ENCODE measurements at regions not wholly inside any gene's neighbourhood (a gene's known extent, or its start where the extent isn't known, plus 50 kb on each side); places are given as distances from the start of the nearest gene placed in this dataset.

DNA sequence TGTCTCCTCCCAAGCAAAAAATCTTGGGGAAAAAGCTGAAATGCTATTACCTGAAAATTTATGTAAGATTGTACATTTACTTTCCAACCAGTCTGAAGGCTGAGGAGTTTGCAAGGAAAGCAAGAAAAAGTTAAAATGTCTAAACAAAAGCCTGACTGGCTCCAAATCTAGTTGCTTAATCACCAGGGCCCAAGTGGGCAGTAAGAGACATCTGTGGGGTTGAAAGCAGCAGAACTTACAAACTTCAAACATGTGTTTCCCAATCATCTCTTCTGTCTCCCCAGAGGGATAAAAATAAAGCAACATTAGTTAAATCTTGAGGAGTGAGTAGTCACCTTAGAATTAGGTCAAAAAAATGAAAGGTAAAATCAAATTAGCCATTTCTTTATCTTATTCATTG, 98.6 kb downstream of the OGFRL1 start:
- no peaks in the 10 kb centered on the region for H3K9me3 ChIP-seq (ENCODE audit: control insufficient read depth, low read length)
- no peaks in the 10 kb centered on the region for H3K36me3 ChIP-seq (ENCODE audit: control insufficient read depth, insufficient read depth, low read length)
- no peak overlapping the region for H3K4me3 ChIP-seq (ENCODE audit: low read length)
- no peak overlapping the region for H3K9ac ChIP-seq (ENCODE audit: low read length)
- H3K27me3 ChIP-seq (ENCODE audit: control insufficient read depth, insufficient read depth, low read length), result no peaks in the 10 kb centered on the region
- H3K4me1 ChIP-seq (ENCODE audit: control insufficient read depth, insufficient read depth, low read length), result no peaks in the 10 kb centered on the region

DNA sequence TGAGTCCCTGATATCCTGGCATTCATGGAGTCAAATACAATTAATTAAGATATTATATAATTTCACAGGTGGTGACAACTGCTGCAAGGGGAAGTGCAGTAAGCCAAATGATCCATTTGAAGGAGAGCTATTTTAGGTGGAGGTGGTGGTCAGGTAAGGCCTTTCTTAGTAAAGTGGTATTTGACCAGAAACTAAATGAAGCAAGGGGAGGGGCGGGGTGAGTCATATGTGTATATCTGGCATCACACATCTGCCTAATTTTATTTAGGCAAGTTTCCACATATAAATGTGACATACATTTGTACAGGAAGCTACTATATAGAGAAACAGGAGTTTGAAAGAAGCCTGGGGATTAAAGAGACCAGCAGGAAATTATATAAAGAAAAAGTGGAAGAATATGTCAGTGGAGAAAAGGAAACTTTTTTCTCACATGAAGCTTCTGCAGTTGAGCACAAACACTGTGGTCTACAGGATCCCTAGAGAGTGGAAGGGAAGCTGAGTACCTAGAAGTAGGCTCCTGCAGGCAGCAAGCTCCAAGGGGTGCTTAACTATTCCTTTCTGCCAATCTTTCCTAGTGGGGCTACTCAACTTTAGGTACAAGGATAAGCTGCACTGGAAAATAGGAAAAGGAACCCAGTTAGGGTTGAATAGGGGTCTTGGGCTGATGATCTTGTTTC, 99.6 kb downstream of the OGFRL1 start:
- Histone ChIP-seq H3K4me1 (ENCODE audit: control insufficient read depth, insufficient read depth, low read length) (no peaks in the 10 kb centered on the region), H3K27me3 (ENCODE audit: control insufficient read depth, insufficient read depth, low read length) (no peaks in the 10 kb centered on the region), H3K4me3 (ENCODE audit: low read length) (no peak overlapping the region), H3K9me3 (ENCODE audit: control insufficient read depth, low read length) (no peaks in the 10 kb centered on the region), H3K9ac (ENCODE audit: low read length) (no peak overlapping the region), H3K36me3 (ENCODE audit: control insufficient read depth, insufficient read depth, low read length) (no peaks in the 10 kb centered on the region)

DNA sequence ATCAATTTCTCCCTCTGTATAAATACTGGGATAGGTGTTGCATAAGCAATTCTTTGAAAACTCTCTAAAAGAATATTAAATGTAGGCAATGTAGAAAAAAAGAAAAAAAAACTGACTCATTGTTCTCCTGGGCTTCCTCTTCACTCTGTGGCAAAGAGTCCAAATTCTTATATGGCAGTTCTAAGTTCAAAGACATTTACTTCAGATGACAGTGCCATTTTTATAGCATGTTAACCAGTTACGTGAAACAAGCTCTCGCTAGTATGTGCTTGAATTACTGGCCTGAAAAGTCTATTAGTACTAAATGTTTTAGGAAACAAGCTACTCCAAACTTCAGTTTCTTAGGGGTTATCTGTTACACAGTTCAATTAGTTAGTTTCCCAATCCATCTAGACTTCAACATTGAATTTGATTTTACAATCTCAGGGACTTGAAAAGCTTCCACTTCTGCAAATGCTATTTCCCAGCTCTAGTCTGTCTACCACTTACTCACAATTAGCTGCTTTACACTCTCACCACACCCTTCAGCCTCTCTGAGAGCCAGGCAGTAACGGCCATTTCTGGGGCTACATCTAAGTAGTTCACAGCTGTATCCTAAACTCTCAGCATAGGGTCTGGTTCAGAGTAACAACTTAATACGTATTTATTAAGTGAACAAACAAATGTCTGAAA, 100.4 kb downstream of the OGFRL1 start:
- H3K4me3 ChIP-seq (ENCODE audit: low read length), result no peak overlapping the region
- no peaks in the 10 kb centered on the region for H3K27me3 ChIP-seq (ENCODE audit: control insufficient read depth, insufficient read depth, low read length)
- H3K9me3 ChIP-seq (ENCODE audit: control insufficient read depth, low read length), result no peaks in the 10 kb centered on the region
- H3K36me3 ChIP-seq (ENCODE audit: control insufficient read depth, insufficient read depth, low read length), result no peaks in the 10 kb centered on the region
- H3K4me1 ChIP-seq (ENCODE audit: control insufficient read depth, insufficient read depth, low read length), result no peaks in the 10 kb centered on the region
- H3K9ac ChIP-seq (ENCODE audit: low read length), result no peak overlapping the region

DNA sequence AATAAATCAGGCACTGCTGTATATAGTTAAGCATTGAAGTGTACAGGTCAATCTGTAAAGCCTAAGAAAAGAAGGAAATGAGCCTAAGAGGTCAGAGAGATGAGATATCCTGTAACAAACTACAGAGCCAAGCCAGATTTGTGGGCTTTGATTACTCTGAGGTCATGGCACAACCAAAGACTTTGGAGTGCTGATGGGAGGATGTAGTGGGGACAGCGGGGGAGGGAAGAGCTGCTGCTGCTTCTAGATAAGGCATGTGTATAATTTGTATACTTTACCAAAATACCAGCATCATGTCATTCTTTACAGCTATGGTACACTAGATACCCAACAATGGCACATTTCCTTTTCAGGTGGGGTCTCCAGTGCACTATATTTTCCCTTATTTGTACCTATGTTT, 102.5 kb downstream of the OGFRL1 start:
- Histone ChIP-seq H3K9me3 (ENCODE audit: control insufficient read depth, low read length) (no peaks in the 10 kb centered on the region), H3K4me1 (ENCODE audit: control insufficient read depth, insufficient read depth, low read length) (no peaks in the 10 kb centered on the region), H3K9ac (ENCODE audit: low read length) (no peak overlapping the region), H3K4me3 (ENCODE audit: low read length) (no peak overlapping the region), H3K36me3 (ENCODE audit: control insufficient read depth, insufficient read depth, low read length) (no peaks in the 10 kb centered on the region), H3K27me3 (ENCODE audit: control insufficient read depth, insufficient read depth, low read length) (no peaks in the 10 kb centered on the region)

DNA sequence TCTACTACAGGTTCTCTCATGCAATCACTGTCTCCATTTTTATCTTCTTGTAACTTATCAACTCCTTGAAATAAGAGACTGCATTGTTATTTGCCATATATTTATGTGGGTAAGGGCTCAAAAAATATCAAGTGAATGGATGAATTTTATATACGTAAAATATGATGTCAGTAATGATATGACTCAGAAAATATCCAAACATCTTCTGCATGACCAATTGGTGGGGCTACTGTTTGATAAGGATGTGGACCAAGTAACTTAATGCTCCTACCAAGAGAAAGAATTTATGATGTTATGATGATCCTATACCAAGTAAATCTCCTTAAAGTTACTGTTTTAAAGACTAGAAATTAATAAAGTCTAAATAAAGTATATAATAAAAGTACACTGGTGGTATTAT, 103.7 kb downstream of the OGFRL1 start:
- Histone ChIP-seq H3K36me3 (ENCODE audit: control insufficient read depth, insufficient read depth, low read length) (no peaks in the 10 kb centered on the region), H3K27me3 (ENCODE audit: control insufficient read depth, insufficient read depth, low read length) (no peaks in the 10 kb centered on the region), H3K9ac (ENCODE audit: low read length) (no peak overlapping the region), H3K4me1 (ENCODE audit: control insufficient read depth, insufficient read depth, low read length) (no peaks in the 10 kb centered on the region), H3K4me3 (ENCODE audit: low read length) (no peak overlapping the region), H3K9me3 (ENCODE audit: control insufficient read depth, low read length) (no peaks in the 10 kb centered on the region)

DNA sequence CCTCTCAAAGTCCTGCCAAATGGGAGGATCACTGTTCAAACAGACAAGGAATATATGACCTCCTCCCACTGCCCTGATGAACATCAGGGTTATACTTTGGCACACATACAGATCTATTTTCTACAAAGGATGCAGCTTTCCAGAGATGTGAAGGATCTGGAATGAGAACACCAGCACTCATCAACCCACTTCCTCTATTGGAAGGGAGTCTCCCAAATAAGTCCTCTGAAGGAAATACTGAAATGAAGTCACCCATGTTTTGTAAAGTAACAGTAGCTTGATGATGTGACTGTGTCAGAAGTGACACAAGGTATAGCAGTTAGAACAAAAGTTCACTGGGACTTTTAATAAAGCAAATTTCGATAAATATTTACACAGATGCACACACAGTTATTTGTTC, 104.9 kb downstream of the OGFRL1 start:
- no peaks in the 10 kb centered on the region for H3K36me3 ChIP-seq (ENCODE audit: control insufficient read depth, insufficient read depth, low read length)
- no peaks in the 10 kb centered on the region for H3K27me3 ChIP-seq (ENCODE audit: control insufficient read depth, insufficient read depth, low read length)
- no peak overlapping the region for H3K4me3 ChIP-seq (ENCODE audit: low read length)
- H3K9ac ChIP-seq (ENCODE audit: low read length), result no peak overlapping the region
- no peaks in the 10 kb centered on the region for H3K9me3 ChIP-seq (ENCODE audit: control insufficient read depth, low read length)
- H3K4me1 ChIP-seq (ENCODE audit: control insufficient read depth, insufficient read depth, low read length), result no peaks in the 10 kb centered on the region

DNA sequence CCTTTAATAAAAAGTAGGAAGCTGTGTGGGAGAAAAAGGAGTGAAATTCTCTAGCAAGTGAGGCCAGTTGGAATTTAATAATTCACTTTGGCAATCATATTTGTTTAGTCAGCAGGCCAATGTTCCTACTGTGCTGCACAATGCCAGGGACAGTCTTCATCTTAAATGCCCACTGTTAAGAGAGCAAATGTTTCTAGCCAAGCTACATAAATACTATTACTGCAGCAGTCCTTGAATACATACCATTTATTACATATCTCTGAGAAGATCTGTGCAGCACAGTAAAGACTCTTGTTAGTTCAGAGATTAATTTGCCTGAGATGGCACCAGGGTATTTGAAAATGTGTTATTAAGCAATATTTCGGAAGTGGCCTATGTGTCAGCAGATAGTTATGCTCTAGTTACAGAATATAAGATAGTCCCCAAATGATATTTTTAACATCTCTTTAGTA, 105.4 kb downstream of the OGFRL1 start:
- Histone ChIP-seq H3K27me3 (ENCODE audit: control insufficient read depth, insufficient read depth, low read length) (no peaks in the 10 kb centered on the region), H3K9ac (ENCODE audit: low read length) (no peak overlapping the region), H3K4me1 (ENCODE audit: control insufficient read depth, insufficient read depth, low read length) (no peaks in the 10 kb centered on the region), H3K4me3 (ENCODE audit: low read length) (no peak overlapping the region), H3K9me3 (ENCODE audit: control insufficient read depth, low read length) (no peaks in the 10 kb centered on the region), H3K36me3 (ENCODE audit: control insufficient read depth, insufficient read depth, low read length) (no peaks in the 10 kb centered on the region)

DNA sequence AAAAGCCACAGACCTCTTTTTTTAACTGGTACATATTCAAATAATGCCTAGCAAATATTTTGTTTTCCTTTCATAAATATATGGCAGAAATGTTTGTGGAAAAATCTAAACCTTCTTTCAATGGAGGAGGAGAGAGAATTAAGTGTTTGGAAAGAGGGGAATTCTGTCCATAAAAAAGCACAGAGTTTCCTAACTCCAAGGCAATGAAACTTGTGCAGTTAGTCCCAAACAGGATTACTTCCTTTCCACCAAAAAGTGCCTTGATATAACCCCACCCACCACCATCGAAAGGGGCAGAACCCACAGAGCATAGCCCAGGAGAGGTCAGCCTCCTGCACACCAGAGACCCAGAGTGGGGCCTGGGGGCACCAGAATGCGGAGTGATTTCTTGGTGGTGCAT, 106.3 kb downstream of the OGFRL1 start:
- Histone ChIP-seq H3K36me3 (ENCODE audit: control insufficient read depth, insufficient read depth, low read length) (no peaks in the 10 kb centered on the region), H3K4me3 (ENCODE audit: low read length) (no peak overlapping the region), H3K27me3 (ENCODE audit: control insufficient read depth, insufficient read depth, low read length) (no peaks in the 10 kb centered on the region), H3K9me3 (ENCODE audit: control insufficient read depth, low read length) (no peaks in the 10 kb centered on the region), H3K9ac (ENCODE audit: low read length) (no peak overlapping the region), H3K4me1 (ENCODE audit: control insufficient read depth, insufficient read depth, low read length) (no peaks in the 10 kb centered on the region)

DNA sequence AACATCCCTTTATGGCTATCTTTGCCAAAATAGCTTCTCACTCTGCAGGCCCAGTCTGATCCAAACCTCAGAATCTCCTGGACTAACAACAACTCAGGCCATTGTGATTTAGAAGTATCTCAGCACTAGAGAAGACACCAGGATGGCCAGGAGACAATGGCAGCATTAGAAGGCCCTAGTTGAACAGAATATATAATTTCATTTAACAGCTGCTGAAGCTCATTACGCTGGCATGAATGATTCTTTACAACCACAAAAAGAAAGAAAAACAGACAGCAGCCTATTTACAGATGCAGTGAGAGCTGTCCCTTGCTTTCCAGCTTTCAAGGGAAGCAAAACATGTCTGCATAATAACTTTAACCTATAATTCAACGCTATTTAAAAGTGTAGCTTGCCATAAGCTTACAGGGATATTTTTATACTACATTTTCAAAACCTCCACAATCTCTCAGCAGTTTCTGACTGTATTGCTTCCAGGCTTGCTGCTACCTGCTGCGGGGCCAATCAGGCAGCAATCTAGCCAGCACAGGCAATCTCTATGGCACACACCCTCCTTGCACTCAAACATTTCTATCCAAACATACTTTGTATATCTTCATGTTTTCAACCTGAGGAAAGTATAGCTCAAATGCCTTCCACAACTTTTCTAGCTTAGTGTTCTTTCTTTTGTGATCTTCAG, 107.3 kb downstream of the OGFRL1 start:
- H3K9me3 ChIP-seq (ENCODE audit: control insufficient read depth, low read length), result no peaks in the 10 kb centered on the region
- H3K36me3 ChIP-seq (ENCODE audit: control insufficient read depth, insufficient read depth, low read length), result no peaks in the 10 kb centered on the region
- no peak overlapping the region for H3K9ac ChIP-seq (ENCODE audit: low read length)
- no peaks in the 10 kb centered on the region for H3K4me1 ChIP-seq (ENCODE audit: control insufficient read depth, insufficient read depth, low read length)
- no peak overlapping the region for H3K4me3 ChIP-seq (ENCODE audit: low read length)
- H3K27me3 ChIP-seq (ENCODE audit: control insufficient read depth, insufficient read depth, low read length), result no peaks in the 10 kb centered on the region

DNA sequence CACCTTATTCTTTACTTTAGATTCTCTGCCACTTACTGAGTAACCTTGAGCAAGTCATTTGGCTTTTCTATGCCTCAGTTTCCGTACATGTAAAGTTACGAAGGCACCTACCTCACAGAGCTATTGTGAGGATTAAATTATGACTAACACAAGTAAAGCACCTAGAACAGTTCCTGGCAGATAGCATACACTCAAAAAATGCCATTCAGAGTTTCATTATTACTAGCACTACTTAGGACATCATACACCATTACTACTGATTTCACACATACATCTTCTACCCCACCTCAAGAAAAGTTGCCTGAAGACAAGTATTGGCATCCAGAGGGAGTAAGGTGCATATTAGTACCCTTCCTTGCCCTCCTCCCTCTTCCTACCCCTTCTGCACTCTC, 107.8 kb downstream of the OGFRL1 start:
- H3K9me3 ChIP-seq (ENCODE audit: control insufficient read depth, low read length), result no peaks in the 10 kb centered on the region
- H3K4me3 ChIP-seq (ENCODE audit: low read length), result no peak overlapping the region
- no peaks in the 10 kb centered on the region for H3K36me3 ChIP-seq (ENCODE audit: control insufficient read depth, insufficient read depth, low read length)
- H3K27me3 ChIP-seq (ENCODE audit: control insufficient read depth, insufficient read depth, low read length), result no peaks in the 10 kb centered on the region
- H3K9ac ChIP-seq (ENCODE audit: low read length), result no peak overlapping the region
- no peaks in the 10 kb centered on the region for H3K4me1 ChIP-seq (ENCODE audit: control insufficient read depth, insufficient read depth, low read length)

DNA sequence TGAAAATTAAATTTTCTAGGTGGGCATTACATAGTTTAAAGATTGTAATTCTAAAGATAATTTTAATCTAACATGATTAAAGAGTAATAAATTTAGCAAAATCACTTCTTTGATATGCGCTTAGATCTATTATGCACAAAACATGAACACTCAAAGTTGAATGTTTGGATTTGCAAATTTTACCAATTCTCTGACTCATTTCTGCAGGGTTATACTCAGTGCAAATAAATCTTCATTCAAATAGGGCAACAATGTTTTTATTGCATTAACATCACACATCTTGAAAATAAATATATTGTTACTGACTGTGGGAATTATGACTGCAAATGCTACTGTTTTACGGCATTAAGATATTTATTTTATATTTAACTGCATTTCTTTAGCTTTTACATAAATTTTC, 110.7 kb downstream of the OGFRL1 start:
- Histone ChIP-seq H3K36me3 (ENCODE audit: control insufficient read depth, insufficient read depth, low read length) (no peaks in the 10 kb centered on the region), H3K4me3 (ENCODE audit: low read length) (no peak overlapping the region), H3K9ac (ENCODE audit: low read length) (no peak overlapping the region), H3K27me3 (ENCODE audit: control insufficient read depth, insufficient read depth, low read length) (no peaks in the 10 kb centered on the region), H3K4me1 (ENCODE audit: control insufficient read depth, insufficient read depth, low read length) (peaks cover 5% of the 10 kb centered on the region), H3K9me3 (ENCODE audit: control insufficient read depth, low read length) (no peaks in the 10 kb centered on the region)

DNA sequence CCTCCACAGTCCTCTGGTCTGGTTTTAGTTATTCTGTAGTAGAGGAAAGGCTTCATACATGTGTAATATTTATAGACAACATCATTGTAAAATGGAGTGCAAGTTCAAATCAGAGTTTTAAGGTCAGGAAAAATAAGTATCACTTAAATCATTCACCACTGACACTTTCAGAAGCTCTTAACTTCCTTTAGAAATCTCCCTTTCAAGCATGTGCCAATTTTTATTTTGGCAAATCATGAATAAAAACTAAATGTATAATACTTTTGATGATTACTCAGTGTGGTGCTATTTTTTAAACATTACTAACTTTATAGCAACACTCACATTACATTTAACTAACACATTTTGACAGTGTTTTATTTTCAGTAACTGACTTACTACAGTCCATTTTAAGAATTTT, 112.2 kb downstream of the OGFRL1 start:
- Histone ChIP-seq H3K9me3 (ENCODE audit: control insufficient read depth, low read length) (no peaks in the 10 kb centered on the region), H3K4me3 (ENCODE audit: low read length) (no peak overlapping the region), H3K9ac (ENCODE audit: low read length) (no peak overlapping the region), H3K36me3 (ENCODE audit: control insufficient read depth, insufficient read depth, low read length) (no peaks in the 10 kb centered on the region), H3K4me1 (ENCODE audit: control insufficient read depth, insufficient read depth, low read length) (peaks cover 7% of the 10 kb centered on the region), H3K27me3 (ENCODE audit: control insufficient read depth, insufficient read depth, low read length) (no peaks in the 10 kb centered on the region)
